Skin epidermis (tissue), 12 donors: ENCODE measurements at regions not wholly inside any gene's neighbourhood (a gene's known extent, or its start where the extent isn't known, plus 50 kb on each side); places are given as distances from the start of the nearest gene placed in this dataset.
"Not testable (repeated sequence)": the region's sequence is repeated elsewhere in the genome, so short reads cannot be mapped to it uniquely, and the experiment has no call there.

Experiments used
- H3K27ac ChIP-seq, 21 experiments: fragments of 200-600 bp; sonication (generic) in 11 of 21; one replicate each; pipeline ENCODE4 v1.5.0; 2020; ENCODE audit warnings: mild to moderate bottlenecking in 3 of 21, inconsistent platforms in 2 of 21, moderate library complexity in 2 of 21
- H3K4me3 ChIP-seq, 7 experiments: fragments of 200-600 bp; sonication (generic) in 2 of 7; one replicate each; pipeline ENCODE4 v1.5.0; 2020; ENCODE audit warnings: inconsistent platforms in 2 of 7, mild to moderate bottlenecking in 2 of 7, moderate library complexity in 1 of 7

DNA sequence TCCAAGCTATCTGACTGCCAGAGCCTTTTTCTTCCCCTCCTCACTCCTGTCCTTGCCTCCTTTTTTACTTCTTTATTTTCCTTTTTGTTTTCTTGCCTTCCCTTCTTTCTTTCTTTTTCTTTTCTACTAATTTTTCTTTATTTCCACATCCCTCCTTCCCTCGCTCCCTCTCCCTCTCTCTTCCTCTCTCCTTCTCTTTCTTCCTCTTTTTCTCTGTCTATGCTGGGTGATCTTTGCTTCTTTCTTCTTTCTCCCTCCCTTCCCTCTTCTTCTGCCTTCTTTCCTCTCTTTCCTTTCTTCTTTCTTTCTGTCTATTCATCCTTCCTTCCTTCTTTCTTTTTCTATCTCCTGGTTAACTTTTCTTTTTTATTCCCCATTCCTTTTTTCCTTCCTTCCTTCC lies 564.8 kb downstream of the NSUN3 start:
- no peak overlapping the region for H3K27ac ChIP-seq
- H3K4me3 ChIP-seq = no peak overlapping the region

DNA sequence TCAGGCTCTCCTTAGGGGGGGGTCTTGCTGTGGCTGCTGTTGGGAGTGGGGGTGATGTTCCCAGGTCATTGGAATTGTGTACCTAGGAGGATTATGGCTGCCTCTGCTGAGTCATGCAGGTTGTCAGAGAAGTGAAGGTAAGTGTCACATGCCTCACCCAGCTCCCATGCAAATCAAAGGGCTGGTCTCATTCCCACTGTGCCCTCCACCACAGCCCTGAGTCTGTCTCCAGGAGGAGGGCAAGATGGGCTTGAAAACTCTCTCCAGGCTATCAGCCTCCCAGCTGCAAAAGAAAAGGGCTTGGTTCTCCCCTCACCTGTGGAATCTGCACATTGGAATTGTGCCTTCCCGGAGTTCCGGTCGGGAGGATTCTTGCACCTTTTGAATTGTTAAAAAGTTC lies 580.5 kb downstream of the NSUN3 start:
- Histone ChIP-seq H3K27ac (no peak overlapping the region), H3K4me3 (no peak overlapping the region)

DNA sequence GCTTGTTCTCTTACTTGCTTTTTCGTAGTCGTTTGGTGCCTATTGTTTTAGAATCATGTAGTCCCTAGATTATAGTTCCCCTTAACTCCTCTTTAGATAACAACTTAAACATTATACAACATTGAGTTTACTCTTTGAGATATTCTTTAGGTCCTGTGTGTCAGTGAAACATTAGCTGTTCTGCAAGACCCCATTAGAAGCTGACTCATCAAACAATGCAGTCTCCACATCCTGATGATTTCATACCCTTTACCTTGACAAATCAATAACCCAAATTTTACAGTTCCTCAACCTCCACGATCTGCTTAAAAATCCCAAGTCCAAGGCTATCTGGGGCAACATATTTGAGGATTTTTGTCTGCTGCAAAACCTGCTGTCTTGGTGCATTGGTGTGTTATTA lies 582.9 kb downstream of the NSUN3 start:
- no peak overlapping the region for H3K4me3 ChIP-seq
- H3K27ac ChIP-seq = no peak overlapping the region

DNA sequence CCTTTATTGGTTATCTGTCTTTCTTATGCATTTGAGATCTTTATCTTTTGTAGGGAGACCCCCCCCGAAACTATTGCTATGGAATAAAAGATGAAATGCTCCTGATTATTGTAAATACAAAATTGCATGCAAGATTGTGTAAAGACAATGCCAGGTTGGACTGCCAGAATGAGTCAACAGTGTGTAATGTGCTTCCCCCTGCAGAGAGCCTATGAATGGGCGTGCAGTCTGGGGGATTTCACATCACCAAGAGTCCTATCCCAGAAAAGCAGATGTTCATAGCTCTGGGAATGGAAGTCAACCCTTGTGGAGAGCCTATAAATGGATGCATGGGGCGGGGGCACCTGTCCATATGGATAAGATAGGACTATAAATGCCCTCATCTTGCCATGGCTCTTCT lies 584.3 kb downstream of the NSUN3 start:
- H3K27ac ChIP-seq = no peak overlapping the region

DNA sequence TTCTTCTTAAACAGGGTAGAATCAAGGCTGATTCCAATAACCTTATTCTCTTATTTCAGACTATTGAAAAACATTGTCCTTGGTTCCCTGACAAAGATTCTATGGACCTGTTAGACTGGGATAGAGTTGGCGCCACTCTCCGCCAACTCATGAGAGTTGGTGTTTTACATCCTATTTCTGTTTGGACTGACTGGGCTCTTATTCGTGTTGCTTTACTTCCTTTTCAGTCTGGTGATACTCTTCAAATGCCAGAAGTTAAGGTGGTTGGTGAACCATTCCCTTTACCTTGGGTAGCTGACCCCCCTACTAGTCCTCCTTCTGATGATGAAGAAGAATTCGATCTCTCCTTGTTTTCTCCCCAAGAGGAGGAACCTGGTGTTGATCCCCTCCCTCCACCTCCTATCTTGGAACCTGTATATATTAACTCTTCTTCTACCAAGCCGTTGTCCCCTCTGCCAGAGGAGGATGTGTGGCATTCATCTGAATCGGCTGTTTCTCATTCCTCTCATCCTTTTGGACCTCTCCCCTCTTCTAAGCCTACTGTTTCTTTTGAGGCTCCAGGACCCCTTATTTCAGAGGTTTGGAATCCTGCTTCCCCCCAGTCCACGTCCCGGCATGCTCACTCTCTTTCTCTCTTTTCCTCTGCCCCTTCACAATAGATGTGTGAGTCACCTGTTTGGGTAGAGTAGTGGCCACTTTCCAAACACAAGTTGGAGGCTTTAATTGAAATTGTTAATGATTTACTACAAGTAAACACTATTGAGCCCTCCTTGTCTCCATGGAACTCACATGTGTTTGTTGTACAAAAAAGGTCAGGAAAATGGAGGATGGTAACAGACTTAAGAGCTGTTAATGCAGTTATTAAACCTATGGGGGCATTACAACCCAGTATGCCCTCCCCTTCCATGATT lies 585.7 kb downstream of the NSUN3 start:
- not testable (repeated sequence) for H3K4me3 ChIP-seq, H3K27ac ChIP-seq

More for the DNA sequence above, 584.3 kb downstream of the NSUN3 start:
- no peak overlapping the region for H3K4me3 ChIP-seq

DNA sequence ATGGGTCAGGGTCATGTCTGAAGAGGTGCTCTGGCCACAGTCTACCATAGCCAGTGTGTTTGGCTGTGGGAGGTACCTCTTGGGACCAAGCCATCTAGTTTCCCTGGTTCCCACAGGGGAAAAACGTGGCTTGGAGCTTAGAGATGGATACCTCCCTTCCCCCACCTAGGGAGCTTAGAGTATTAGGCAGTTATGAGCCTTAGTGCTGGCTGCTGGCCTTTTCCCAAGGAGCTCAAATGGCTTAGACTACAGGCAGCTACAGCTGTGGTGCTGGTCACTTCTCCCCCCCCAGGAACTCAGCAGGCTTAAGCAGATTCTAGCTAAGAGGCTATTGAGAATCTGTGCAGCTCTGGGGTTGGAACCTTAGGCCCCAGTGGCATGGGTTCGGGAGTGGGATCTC lies 591.2 kb downstream of the NSUN3 start:
- no peak overlapping the region for H3K27ac ChIP-seq
- no peak overlapping the region for H3K4me3 ChIP-seq

DNA sequence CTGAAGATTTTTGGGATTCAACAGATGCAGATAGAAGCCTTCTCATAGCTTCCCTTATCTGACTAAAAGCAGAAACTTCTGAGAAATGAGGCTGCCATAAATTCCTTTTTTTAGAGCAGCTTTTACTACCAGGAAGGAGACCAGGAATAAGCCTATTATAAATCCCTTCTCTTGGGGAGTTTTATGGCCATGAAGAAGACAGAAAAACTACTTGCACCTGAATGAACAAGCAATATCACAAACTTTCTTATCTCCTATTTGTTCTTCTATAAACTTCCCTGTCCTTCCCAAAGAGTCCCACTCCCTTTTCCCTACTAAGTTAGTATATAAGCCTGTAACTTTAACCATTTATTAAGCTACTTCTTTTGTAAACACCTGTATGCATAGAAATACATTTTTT lies 603.1 kb downstream of the NSUN3 start:
- Histone ChIP-seq H3K27ac (no peak overlapping the region), H3K4me3 (no peak overlapping the region)

DNA sequence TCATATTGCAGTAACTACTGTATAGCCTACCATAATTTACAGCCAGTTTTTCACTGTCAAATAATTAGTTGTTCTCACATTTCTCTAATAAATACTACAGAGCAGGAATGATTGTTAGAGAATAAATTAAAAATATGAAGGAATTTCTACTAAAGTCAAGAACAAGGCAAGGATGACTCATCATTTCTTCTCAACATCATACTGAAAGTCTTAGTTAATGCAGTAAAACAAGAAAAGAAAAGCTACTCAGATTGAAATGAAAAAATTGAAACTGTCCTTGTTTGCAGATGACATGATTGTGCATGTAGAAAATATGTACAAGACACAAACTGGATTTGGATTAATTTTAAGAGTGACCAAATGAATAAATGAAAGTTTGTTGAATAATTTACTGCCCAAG lies 608.2 kb downstream of the NSUN3 start:
- H3K27ac ChIP-seq = no peak overlapping the region
- H3K4me3 ChIP-seq = no peak overlapping the region

DNA sequence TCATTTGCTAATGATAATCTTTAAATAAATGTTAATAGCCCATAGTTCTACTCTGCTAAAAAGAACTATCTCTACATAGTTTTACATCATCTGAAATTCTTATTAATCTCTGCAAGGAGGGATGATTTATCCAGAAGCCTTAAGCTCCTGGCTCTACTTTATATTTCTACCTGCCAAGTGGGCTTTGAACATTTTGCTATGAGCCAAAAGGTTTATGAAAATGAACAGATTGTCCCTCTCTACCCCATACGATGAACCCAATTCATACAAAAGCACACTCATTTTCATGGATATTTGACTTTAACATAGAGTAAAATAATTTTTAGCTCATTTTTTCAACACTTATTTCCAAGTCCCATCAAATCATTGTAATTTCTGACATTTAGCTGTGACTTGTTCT lies 611.0 kb downstream of the NSUN3 start:
- H3K27ac ChIP-seq = no peak overlapping the region
- no peak overlapping the region for H3K4me3 ChIP-seq

DNA sequence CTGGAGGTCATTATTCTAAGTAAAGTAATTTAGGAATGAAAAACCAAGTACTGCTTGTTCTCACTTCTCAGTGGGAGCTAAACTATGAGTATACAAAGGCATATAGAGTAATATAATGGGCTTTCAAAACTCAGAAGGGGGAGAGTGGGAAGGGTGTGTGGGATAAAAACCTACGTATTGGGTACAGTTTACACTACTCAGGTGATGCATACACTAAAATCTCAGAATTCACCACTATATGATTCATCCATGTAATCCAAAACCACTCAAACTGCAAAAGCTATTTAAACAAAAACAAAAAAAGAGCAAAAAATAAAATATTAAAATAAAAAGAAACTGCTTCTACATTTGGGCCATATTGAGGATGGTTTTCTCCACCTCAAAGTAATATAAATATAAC lies 623.3 kb downstream of the NSUN3 start:
- Histone ChIP-seq H3K4me3 (no peak overlapping the region), H3K27ac (no peak overlapping the region)

DNA sequence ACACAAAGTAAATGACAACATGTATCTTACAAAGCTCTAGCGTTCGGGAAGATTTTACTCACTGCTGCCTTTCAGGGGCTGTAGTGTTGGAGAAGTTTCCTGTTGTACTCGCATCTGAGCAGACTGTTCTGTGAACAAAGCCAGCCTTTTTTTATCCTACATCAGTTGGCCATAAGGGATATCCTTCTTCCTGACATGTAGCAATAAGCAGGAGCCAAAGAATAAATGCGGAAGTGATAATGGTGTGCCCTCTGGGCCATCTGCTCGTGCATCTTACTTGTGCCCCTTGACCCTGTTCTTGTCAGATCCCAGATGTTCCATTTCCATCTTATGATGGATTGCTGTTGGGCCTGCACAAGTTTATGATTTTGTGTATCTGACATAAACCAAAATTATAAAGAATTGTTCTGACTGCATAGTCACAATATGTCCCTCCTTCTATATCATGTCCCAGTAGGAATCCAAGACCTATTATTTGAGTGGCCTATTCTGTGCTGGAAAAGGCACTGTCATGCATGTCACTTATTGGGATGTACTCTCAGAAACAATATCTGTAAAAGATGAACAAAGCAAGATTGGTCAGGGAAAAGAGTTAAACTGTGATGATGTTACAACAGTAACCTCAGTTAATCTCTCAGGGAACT lies 631.3 kb downstream of the NSUN3 start:
- Histone ChIP-seq H3K4me3 (no peak overlapping the region), H3K27ac (no peak overlapping the region)

DNA sequence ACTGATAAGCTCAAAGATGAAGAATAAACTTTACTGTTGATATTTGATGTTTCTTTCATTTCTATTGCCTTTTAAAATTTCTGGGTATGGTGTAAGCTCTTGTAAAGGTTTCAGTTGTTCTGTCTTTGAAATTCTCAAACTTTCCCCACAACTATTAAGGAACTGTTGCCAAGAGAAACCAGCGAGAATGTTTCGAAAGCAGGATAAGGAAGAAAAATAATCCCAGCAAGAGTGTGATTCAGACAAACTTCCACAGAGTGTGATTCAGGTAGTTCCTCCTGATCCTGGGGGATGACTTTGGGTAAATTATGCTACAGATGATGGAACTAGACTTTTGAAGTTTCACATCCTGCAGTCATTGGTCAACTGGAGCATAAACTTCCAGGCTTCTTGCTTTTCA lies 632.0 kb downstream of the NSUN3 start:
- H3K4me3 ChIP-seq = no peak overlapping the region
- no peak overlapping the region for H3K27ac ChIP-seq

DNA sequence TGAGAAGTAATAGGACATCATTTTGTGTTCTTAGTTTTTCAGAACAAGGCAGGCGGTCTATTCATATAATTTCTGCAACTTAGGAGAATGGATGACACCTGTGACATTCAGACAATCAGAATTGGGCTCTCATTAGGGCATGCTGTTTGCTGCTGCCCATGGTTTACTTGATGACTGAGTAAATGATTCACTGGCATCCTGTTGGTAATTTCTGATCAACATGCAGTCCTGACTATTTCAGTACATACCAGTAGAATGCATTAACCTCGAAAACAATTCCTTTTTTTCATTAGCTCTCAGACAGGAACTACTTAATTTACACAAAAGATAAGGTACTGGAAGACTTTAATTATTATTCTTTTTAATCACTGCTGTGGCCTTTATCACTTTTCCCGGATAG lies 641.6 kb downstream of the NSUN3 start:
- no peak overlapping the region for H3K27ac ChIP-seq

DNA sequence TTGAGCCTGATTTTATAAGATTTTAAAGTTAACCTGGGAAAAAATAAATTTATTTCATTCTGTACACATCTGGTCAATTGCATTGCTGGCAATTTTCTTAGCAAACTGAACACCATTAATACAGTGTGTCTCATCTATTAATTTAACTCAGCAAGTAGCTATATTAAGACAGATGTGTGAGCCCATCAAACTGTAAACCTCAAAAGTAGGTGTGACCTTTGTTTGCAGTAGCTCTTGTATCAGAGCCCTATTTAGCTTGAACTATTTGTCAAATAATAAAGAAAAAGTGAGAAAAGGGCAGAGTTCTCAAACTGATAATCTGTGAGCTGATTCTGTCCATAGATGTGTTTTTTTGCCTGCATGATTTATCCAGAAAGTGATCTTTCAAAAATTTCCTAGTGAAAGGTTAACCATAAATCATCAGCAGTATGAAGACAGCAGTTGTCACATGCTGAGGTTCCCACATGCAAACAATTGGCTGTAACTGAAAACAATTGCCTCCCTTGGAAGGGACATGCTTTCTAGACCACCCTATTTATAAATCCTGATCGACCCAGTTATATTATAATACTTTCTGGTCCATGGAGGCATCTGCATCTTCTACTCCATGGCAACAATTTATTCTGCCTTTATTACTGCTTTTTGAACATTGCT lies 646.5 kb downstream of the NSUN3 start:
- H3K27ac ChIP-seq = no peak overlapping the region
- no peak overlapping the region for H3K4me3 ChIP-seq

More for the DNA sequence above, 641.6 kb downstream of the NSUN3 start:
- no peak overlapping the region for H3K4me3 ChIP-seq

DNA sequence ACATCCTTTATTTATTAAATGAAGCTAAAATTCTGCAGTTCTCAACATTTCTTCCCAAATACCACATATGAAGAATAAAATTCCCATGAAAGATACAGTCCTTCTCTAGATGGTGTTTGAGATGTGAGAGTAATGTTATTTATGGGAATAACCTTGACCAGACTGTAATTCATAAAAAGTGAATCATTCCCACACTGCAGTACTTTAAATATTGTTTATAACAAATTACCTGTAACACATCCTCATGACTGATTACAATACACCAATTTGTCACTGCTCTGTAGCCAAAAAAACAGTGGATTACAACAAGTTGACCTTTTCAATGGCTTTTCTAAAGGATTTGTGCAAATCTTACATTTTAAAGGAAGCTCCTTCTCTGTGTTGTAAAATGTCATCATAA lies 651.3 kb downstream of the NSUN3 start:
- no peak overlapping the region for H3K27ac ChIP-seq
- no peak overlapping the region for H3K4me3 ChIP-seq

DNA sequence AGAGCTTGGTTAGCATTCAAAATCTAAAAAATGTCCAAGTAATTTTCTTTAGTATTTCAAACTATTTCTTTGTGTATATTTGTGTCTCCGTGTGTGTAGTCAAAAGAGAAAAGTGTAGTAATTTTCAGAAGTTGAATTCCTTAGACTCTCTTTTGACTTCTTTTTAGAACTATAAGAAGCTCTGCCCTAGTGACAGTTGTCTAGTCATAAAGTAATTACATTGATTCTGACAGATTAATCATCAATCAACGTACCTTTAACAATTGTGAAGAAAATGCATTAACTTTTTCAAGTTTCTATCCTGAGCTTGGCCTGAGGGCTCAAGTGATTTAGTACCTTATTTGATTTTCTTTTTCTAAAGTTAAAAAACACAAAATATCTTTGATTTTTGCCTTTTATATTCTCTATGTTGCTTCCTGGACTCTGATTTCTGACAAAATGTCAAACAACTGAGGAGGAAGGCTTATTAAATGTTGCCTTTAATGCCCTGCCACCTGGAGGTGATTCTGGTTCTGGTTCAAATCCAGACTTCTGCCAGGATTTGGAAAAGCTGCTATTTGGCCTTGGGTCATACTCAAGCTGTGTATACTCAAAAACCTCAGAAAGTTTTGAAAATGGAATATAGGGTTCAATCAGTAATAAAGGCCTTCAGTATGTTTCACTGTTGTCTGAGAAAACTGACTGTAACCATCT lies 653.6 kb downstream of the NSUN3 start:
- Histone ChIP-seq H3K27ac (no peak overlapping the region), H3K4me3 (no peak overlapping the region)

DNA sequence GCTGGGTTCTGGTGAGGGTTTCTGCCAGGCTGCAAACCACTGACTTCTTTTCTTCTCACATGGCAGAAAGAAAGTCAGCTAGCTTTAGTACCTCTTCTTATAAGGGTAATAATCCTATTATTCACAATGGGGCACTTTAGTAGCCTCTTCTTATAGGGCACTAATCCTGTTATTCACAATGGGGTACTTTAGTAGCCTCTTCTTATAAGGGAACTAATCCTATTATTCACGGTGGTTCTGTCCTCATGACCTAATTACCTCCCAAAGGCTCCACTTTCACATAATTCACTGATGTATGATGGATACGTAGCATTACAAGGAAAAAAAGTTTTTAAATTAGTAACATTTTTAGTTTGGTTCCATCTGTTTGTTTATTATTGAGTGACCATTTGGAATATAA lies 671.3 kb downstream of the NSUN3 start:
- H3K4me3 ChIP-seq = no peak overlapping the region
- H3K27ac ChIP-seq = no peak overlapping the region

DNA sequence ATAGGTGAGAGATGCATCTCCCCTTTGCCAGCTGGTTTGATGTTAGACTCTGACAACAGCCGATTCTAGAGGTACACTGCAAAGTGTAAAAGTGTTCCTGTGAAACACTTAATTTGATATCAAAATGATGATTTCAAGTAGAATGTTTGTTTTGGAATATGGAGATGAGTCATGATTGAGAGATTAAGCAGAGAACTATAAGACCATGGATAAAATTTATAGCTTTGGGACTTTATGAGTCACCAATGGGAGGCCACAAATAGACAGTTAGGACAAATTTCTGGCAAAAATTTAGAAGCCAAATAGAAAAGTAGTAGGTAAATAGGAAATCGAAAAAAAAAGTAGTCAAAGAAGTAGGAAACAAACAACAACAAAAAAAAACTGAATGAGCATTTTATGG lies 672.5 kb downstream of the NSUN3 start:
- no peak overlapping the region for H3K27ac ChIP-seq
- H3K4me3 ChIP-seq = no peak overlapping the region

DNA sequence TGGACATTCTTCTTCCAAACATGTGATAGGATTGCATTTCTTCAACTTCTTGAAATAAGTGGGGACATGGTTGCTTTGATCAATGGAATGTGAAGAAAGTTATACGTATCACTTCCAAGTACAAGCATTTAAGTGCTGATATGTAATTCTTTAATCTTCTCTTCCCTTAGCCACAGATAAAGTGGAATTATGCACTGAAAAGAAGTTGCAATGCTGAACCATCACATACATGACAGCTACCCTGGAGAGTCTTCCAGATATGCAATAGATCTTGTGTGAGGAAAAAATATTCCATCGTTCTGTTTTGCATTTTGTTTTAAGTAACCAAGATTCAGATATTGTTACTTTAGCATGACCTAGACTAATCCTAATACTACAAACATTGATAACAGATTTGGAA lies 674.3 kb downstream of the NSUN3 start:
- H3K4me3 ChIP-seq = no peak overlapping the region
- no peak overlapping the region for H3K27ac ChIP-seq

DNA sequence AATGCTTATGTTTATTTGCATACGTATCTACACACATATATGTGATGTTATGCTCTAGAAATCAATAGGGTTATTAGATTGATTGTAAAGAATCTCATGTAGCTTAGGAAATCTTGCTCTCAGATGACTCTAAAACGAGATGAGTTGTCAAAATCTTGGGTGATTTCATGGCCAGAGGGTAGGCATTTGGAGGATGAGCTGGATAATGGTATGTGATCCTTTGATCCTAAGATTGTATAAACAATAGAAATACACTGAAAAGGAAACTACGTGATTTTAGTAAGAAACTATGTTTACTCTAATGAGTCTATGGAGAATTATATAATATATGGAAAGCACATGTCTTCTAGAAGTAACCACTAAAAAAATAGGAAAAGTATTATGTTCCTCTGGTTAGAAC lies 676.6 kb downstream of the NSUN3 start:
- no peak overlapping the region for H3K27ac ChIP-seq
- no peak overlapping the region for H3K4me3 ChIP-seq
